Fibroblast of the aortic adventitia (primary cell): ENCODE measurements at regions not wholly inside any gene's neighbourhood (a gene's known extent, or its start where the extent isn't known, plus 50 kb on each side); places are given as distances from the start of the nearest gene placed in this dataset.
"Not testable (repeated sequence)": the region's sequence is repeated elsewhere in the genome, so short reads cannot be mapped to it uniquely, and the experiment has no call there.

Source experiments
- DNase-seq: peaks from one replicate; pipeline ENCODE4 v3.0.0-alpha.2; 2010; ENCODE audit warnings: low read depth
- H3K4me3 ChIP-seq: 2 replicates; pipeline ENCODE4 v1.5.1; 2011; ENCODE audit warnings: low read depth, mild to moderate bottlenecking, control low read depth, low read length, moderate library complexity
- TF ChIP-seq, protein P1 (sequence below): IDR thresholded peaks from 2 replicates; pipeline ENCODE4 v1.5.1; 2011; ENCODE audit warnings: mild to moderate bottlenecking, low read length, control low read depth, inconsistent platforms; ENCODE audit not compliant: insufficient read depth

DNA sequence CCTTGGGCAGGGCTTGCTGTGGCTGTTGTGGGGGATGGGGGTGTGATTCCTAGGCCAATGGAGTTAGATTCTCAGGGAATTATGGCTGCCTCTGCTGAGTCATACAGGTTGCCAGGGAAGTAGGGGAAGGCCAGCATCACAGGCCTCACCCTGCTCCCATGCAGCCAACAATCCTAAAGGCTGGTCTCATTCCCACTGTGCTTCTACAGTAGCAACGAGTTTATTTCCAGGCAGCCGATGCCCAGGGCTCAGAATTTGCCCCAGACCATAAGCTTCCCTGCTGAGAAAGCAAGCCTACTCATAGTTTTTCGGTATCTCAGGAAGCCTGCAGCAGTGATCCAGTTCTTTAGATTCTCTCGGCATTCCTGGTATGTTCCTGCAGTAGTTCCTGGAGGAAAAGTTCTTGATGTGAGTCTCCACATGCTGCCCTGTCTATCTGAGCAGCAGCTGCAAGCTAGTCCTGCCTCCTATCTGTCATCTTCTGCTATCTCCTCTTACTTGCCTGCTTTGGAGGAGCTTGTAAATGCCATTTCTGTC, 59.3 kb upstream of the SELENOP start:
- no peak for DNase-seq
- TF ChIP-seq, protein P1, sequence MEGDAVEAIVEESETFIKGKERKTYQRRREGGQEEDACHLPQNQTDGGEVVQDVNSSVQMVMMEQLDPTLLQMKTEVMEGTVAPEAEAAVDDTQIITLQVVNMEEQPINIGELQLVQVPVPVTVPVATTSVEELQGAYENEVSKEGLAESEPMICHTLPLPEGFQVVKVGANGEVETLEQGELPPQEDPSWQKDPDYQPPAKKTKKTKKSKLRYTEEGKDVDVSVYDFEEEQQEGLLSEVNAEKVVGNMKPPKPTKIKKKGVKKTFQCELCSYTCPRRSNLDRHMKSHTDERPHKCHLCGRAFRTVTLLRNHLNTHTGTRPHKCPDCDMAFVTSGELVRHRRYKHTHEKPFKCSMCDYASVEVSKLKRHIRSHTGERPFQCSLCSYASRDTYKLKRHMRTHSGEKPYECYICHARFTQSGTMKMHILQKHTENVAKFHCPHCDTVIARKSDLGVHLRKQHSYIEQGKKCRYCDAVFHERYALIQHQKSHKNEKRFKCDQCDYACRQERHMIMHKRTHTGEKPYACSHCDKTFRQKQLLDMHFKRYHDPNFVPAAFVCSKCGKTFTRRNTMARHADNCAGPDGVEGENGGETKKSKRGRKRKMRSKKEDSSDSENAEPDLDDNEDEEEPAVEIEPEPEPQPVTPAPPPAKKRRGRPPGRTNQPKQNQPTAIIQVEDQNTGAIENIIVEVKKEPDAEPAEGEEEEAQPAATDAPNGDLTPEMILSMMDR, result no peak
- no peak overlapping the region for H3K4me3 ChIP-seq

DNA sequence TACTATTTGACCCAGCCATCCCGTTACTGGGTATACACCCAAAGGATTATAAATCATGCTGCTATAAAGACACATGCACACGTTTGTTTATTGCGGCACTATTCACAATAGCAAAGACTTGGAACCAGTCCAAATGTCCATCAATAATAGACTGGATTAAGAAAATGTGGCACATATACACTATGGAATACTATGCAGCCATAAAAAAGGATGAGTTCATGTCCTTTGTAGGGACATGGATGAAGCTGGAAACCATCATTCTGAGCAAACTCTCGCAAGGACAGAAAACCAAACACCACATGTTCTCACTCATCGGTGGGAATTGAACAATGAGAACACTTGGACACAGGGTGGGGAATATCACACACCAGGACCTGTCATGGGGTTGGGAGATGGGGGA, 56.7 kb upstream of the SELENOP start:
- H3K4me3 ChIP-seq, DNase-seq: not testable (repeated sequence)

DNA sequence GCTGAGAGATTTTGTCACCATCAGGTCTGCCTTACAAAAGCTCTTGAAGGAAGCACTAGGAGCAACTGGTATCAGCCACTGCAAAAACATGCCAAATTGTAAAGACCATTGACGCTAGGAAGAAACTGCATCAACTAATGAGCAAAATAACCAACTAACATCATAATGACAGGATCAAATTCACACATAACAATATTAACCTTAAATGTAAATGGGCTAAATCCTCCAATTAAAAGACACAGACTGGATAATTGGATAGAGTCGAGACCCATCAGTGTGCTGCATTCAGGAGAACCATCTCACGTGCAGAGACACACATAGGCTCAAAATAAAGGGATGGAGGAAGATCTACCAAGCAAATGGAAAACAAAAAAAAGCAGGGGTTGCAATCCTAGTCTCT, 53.1 kb upstream of the SELENOP start:
- DNase-seq, H3K4me3 ChIP-seq: not testable (repeated sequence)
